ENCODE measurements at regions not wholly inside any gene's neighbourhood (a gene's known extent, or its start where the extent isn't known, plus 50 kb on each side); places are given as distances from the start of the nearest gene placed in this dataset.
A peak's percentile ranks its signal among the peaks of the same experiment; 100 is the strongest.
"Not testable (repeated sequence)": the region's sequence is repeated elsewhere in the genome, so short reads cannot be mapped to it uniquely, and the experiment has no call there.

DNA sequence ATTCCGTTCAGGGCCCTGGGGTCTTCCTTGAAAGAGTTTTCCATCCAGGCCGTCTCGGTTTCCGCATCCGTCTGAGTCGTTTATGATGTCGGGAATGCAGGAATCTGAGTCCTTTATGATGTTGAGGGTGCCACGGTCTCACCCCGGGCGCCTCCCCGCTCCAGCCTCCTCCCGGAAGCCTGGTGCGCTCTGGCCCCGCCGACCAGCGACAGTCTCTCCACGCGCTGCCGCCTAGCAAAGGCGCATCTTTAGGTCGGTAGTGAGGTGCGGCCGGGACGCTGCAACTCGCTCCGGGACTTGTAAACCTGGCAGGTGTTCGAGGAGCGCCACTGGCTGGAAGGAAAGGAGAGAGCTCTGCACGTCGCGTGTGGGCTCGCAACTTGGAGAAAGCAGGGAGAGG, 132.6 kb downstream of the FAM72C start:
- not testable (repeated sequence) for DNase-seq (ENCODE audit: low spot score)

DNA sequence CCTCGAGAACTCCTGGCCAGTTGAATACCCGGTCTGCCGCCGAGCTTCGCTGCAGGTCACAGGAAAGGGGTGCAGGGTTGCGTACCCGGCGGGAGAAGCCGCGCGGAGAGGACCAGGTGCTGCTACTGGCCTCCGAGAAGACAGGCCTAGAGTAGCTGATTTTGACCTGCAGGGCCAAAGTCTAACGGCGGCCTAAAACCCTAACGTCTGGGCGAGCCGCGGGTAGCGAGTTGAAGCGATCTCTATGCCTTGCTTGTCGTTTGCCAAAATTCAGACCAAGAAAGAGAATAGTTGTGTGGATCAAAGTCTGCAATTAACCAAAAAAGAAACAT, 133.2 kb downstream of the FAM72C start:
- DNase-seq (ENCODE audit: low spot score) = not testable (repeated sequence)

DNA sequence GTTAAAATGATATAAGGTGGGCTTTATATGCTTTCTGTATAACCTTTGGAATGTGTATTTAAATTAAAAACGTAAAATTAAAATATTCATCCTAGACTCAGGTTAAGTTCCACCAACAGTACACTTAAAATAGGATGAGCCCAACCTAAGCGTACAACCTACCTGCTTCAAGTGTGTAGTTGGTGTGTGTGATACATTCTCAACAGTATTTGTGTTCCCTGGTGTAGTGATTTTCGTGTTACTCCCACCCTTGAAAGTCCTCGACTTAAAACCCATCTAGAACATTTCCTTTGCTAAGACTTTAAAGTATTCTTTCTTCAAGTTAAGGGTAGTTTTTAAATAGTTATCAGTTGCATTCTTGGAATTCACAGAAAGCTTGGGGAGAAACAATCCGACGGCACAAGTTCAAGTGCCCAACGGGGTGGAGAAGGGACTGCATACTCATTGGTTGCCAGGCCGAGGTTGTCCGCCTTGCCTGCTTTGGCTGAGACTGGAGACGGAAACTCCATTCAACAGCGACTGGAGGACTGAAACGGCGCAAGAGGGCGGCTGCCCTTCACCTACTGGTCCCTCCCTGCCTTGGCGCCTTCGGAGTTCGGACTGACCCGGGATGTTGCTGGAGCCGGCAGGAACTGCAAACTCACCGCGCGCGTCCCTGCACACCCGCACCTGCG, 133.7 kb downstream of the FAM72C start:
- not testable (repeated sequence) for DNase-seq (ENCODE audit: low spot score)

DNA sequence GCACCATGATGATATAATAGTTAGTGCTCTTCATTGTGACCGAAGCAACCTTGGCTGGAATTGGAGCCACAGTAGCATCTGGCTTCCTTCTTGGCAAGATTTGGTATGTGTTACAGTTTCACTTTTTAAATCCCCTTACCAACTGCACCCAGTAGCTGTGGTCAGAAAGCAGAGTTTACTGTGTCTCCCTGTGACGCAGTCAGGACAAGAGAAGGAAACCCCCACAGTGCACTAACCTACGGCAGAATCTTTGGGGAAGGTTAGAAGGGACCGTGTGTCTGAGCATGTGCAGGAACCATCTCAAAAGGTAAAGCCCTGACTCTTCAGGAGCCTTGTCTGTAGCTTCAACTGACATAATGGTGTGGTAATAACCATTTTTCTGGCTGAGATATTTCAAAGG, 138.4 kb downstream of the FAM72C start:
- not testable (repeated sequence) for DNase-seq (ENCODE audit: low spot score)

DNA sequence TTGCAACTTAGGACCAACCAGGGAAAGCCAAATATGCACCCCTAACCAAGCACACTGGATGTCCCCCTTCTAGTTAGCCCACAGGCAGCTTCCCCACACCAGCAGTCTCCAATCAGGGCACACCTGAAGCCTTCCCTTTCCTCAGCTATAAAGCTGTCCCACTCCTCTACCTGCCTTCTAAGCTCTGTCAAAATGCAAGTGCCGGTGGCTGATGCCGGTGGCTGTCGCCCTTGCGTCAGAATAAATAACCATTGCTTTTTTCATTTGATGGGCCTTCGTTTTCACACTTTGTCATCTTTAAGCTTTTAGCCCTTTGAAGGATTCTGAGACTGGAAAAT, 139.4 kb downstream of the FAM72C start:
- DNase-seq (ENCODE audit: low spot score) = not testable (repeated sequence)

DNA sequence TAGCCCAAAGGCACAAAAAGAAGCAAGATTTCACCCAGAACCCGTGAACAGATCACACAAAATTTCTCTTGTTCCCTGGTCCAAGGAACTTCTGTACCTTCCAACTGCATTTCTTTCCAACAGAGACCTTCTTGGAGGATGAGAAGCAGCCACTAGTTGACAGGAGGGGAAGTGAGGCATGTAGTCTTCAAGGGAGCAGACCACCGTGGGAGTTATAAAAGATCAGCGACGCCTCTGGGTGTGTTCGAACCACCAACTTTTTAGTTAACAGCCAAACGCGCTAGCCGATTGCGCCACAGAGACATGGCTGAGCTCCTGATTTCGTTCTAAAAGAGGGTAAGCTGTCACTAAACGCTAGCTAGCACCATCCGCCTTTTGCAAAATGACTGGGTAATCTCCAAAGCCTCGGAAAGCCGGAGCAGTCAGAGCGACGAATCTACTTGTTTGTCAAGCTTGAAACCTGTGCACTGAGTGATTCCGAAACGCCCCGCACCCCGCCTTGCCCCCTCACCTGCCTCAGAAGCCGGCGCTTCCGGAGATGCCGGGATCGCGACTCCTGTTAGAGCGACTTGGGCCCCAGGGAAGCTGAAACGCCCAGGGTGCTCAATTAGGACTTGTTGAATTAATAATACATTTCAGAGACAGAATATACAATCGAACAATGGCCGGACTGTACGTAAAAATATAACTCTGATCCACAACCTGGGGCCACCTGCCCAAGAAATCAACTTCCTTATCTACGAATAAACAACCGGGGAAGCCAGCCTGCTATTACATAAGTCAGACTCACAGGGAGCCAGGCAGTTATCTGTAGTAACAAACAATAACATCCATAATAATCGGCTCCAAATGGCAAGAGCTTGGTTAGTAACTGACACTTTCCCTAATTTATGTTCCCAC, 140.1 kb downstream of the FAM72C start:
- not testable (repeated sequence) for DNase-seq (ENCODE audit: low spot score)

DNA sequence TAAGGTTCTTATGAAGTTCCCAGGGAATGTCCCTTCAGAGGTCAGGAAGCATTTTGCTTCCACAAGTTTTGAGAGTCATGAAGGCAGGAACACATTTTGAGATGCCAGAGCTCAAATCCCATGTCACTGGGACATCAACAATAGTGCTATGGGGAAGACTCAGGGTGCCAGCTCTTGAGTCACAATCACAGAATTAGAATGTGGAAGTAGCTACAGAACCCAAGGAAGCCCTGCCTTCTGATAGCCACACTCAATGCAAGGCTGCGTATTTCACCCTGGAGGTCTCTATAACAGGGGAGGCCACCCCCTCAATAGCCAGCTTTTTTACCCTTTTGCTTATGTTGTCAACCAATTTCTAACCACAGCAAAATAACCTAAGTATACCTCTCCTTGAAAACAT, 145.6 kb downstream of the FAM72C start:
- not testable (repeated sequence) for DNase-seq (ENCODE audit: low spot score)

DNA sequence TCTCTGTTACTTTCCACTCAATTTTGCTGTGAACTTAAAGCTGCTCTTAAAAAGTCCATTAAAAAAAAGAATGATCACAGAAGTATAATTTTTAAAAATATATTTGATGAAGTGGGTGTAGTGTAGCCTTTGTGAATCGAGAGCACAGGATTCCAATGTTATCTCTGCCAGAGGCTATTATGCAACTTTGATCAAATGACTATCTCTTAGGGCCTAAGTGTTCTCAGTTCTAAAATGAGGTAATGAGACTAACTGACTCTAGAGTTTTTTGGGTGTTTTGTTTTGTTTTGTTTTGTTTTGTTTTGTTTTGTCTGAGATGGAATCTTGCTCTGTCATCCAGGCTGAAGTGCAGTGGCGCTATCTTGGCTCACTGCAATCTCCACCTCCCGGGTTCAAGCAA, 147.5 kb downstream of the FAM72C start:
- DNase-seq (ENCODE audit: low spot score) = not testable (repeated sequence)

DNA sequence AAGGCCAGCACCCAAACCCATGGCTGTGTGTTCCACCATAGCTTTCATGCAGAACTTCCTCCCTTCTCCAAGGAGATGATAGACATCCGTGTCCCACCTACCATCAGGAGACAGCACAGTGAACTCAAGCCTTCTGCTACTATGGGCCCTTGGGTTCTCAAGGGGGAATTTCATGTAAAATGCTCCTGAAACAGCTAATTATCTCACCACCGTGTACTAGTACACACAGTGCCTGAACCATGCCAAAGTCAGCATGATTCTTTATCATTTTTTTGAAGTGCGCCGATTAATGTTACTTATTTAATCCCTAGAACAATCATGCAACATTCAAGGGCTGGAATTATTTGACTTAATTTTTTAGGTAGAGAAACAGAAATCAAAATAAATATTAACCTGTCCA, 151.7 kb downstream of the FAM72C start:
- DNase-seq (ENCODE audit: low spot score) = not testable (repeated sequence)

DNA sequence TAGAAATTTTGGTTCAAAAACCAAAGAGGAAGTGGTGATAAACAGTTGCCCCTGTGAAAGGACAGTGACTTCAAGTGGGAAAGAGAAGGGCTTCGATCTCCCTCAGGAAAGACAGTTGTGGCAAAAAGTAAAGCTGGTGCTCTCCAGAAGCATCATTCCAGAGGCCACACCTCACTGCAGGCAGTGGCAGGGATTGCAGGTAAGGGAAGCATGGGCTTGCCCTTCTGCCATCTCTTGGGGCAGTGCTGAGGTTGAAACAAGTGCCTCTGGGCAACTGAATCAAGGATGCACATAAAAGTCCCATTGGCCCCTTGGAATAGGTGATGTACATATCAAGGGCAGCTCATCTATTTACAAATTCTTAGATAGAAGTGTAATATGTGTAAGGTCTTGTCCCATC, 155.4 kb downstream of the FAM72C start:
- not testable (repeated sequence) for DNase-seq (ENCODE audit: low spot score)

DNA sequence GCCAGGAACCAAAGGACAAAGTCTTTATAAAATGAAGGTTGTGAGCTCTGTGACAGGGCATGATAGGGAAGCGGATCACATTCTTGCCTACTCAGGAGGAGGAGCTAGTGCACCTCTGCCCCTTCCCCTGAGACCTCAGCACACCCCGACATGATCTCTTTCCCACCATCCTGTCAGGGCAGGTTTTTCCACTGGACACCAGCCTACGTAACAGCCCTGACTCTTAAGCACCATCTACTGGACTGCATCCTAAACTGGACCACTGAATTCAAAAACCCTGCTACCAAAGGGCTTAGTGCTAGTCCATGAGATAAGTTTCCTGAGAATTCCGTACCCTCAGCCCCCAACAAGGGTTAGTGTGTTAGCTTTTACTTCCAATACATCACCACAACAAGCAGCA, 166.4 kb downstream of the FAM72C start:
- not testable (repeated sequence) for DNase-seq (ENCODE audit: low spot score)

DNA sequence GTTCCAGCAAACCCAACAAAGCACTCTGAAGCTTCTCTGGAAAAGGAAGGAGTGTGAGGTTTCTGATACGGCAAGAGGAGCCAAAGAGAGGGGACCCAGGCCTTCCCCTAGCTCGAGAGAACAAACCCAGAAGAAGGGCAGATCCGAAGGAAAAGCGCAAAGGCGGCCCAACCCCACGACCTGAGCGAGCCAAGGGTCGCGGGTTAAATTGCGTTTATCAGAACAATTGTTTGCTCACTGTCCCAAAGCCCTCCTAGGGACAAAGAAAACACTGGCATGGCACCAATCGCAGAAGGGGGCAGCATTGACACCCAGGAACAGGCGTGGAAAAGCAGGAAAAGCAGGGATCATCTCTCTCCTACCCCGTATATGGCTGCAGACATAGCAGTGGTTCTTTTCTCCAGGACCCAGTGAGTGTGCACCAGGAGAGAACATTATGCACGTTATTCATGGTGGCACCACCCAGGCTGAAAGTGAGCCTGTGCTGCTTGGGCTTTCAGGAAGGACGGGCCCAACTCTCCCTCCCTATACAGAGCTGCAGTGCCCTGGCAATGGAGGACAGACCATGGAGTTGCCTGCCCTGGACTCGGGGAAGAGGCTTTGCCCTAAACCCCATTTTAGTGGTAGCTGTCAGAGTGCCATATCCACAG, 167.0 kb downstream of the FAM72C start:
- DNase-seq (ENCODE audit: low spot score) = not testable (repeated sequence)

DNA sequence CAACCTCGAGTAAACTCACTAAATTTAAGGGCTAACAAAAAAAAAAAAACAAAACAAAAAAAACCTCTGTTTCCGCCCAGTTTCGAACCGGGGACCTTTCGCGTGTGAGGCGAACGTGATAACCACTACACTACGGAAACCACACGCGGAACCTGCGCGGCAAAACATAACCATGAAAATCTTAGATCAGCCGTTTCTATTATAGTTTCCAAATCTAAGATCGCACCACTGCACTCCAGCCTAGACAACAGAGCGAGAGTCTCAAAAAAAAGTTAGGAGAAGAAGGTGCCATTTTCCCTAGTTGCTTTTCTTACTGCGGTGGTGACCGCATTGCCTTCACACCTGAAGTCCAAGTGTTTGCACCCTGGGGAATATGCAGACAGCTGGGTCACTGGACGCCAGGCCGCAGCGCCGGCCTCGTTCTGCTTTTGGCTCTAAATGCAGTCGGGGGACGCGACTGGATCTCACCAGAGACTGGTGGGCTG, 167.8 kb downstream of the FAM72C start:
- peak; percentile 7 for DNase-seq (ENCODE audit: low spot score)

DNA sequence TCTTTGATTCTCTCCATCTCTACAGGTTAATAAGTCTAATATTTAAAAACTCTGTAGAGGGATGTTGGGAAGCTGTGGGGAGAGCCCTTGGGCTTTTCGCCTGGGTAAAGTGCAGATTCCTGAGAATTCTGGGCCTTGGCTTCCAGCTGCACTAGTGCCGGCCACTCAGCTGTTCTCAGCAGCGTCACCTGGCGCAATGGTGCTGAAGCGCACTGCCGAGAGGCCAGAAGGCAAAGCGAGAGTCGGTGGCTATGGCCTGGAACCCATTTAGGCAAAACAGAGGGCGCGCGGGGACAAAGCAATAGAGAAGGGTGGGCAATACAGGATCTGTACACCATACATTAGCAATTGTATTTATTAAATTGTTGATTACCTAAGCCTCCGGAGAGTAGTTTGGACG, 168.7 kb downstream of the FAM72C start:
- DNase-seq (ENCODE audit: low spot score) = not testable (repeated sequence)

DNA sequence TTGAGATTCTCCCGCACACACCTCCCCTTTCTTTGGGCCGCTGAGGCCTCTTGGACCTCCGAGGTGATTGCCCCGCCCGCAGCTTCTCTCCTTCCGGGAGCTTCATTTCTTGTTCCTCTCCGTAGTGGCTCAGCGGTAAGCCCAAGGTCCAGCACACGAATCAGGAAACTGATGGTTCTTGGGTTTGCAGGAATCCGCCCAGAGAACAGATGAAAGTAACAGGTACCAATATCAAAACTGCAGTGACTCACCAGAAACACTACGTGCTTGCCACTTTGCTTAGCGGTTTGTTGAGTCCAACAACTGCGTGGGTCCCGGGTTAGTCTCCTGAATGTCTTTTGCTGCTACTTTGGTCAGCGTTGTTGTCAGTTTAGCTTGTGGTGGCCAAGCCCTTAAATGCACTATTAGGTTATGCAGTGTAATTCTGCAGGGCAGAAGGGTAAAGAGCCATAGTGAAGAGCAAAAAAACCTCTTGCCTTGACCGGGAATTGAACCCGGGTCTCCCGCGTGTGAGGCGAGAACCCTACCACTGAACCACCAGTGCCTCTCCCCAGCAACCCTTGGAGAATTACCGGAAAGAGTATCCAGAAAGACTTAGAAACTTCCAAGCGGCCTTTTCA, 172.1 kb downstream of the FAM72C start:
- not testable (repeated sequence) for DNase-seq (ENCODE audit: low spot score)

DNA sequence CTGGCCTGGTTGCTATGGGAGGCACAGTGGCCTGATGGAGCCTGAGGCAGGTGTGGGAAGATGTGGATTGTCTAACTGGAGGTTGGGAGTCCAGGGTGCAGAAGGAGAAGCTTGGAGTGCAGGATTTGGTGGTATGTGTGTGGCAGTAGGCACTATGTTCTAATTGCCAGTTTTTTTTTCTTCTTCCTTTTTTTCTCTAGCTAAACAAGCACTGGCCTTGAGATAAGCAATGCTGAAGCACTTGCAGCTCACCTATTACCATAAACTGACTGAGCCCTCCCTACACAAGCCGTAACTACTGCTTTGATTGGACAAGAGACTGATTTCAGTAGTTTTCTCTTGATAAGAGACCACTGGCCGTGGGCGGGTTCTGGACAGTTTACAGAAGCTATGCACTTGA, 175.4 kb downstream of the FAM72C start:
- not testable (repeated sequence) for DNase-seq (ENCODE audit: low spot score)

DNA sequence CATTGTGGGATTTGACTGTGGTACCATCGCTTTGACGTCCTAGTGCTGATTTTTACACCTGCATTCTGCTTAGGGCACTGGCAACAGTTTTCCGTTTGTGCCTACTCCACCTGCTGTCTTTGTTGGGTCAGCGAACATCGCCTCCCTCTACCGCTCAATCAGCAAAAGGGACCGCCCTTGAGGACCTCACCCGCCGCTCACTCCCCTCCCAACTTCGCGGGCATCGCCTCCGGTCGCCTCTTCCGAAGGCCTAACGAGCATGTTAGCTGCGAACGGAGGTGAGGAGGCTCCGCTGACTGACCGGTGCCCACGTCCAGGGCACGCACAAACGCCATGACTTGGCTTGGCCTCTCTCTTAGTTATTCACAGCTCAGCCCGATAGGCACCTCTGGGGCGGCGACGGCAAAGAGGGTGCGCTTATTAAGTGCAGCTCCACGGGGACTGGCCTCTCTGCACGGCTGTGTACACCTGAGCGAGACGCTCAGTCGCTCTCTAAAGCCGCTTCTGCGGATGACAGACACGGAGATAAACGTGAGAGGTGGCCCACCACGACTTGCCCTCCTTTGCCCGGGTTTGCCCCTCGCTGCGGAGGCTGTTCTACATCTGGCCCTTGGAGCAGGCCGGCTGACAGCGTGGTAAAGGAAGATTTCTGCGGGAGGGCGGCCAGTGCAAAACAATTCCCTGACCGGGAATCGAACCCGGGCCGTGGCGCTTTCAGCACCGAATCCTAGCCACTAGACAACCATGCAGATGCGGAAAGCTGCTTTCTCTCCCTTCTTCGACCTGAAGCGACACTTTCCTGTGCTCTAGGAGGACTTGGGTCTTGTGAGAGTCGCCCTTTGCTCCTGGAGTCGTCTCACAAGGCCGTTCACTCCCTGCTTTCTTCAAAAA, 179.5 kb downstream of the FAM72C start:
- not testable (repeated sequence) for DNase-seq (ENCODE audit: low spot score)

DNA sequence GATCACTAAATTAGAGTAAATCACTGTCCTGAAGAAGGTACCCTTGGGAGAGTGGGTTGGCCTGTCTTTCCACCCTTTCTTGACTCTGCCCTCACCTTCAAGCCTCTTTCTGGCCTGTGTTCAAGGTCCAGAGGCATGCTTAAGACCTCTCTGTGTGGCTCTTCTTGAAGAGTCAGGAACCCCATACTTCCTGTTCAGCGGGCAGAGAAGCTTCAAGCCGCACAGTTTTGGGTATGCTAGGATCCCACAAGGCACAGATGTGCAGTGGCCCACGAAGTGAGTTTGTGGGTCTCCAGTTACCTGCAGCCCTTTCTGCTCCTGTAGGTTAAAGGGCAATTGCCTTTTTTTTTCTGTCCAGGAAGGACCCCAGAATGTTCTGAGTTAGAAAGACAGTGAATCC, 185.4 kb downstream of the FAM72C start:
- not testable (repeated sequence) for DNase-seq (ENCODE audit: low spot score)

DNA sequence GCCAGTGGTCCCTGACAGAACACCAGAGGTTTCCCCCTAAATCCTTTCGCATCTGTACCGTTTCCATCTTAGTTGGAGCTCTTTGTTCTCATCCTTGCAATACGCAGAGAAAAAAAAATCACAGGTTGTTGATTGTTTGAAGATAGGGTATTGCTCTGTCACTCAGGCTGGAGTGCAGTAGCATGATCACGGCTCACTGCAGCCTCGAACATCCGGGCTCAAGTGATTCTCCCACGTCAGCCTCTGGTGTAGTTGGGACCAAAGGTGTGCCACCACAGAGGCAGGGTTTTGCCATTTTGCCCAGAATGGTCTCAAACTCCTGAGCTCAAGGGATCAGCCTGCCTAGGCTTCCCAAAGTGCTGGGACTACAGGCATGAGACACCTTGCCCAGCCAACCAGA, 185.9 kb downstream of the FAM72C start:
- not testable (repeated sequence) for DNase-seq (ENCODE audit: low spot score)

DNA sequence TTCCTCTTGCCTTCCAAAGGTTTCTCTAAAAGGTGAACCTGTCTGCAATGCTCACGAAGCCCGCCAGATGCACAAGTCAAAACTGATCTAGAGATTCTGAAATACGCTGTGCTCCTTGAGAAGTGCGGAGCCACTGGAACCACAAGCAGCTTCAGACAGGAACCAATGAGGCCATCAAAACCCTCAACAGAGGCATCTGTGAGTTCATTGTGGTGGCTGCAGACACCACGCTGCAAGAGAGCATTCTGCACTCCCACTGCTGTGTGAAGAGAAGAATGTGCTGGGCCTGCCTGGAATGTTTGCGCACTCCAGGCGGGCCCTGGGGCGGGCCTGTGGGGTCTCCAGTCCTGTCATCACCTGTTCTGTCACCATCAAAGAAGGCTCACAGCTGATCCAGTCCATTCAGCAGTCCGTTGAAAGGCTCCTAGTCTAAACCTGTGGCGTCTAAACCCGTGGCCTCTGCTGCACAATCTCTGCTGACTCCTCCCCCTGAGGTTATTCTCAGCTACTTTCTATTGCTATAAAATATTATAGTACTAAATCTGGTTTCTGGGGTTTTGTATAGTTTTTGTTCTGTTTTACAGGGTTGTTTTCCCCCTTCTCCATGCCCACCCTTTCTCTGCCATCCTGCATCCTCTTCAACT, 187.4 kb downstream of the FAM72C start:
- not testable (repeated sequence) for DNase-seq (ENCODE audit: low spot score)

DNA sequence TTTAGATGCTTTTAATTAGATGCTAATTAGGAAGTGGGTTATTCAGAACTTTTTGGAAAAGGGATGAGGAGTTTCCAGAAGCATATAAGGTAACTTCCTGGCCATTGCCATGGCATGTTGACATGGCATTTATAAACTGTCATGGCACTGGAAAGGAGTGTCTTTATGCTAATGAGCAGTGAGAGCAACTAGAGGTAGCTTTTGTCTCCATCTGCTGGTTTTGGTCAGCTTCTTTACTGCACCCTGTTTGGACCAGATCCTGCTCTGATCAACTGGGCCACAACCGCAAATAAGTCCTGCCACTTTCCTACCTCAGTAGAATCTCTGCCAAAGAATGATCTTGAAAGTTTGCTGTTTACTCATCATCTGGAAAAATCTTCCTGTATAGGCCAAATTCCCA, 193.6 kb downstream of the FAM72C start:
- DNase-seq (ENCODE audit: low spot score) = not testable (repeated sequence)
